GM18511 (cell line): ENCODE measurements at regions not wholly inside any gene's neighbourhood (a gene's known extent, or its start where the extent isn't known, plus 50 kb on each side); places are given as distances from the start of the nearest gene placed in this dataset.
"Not testable (repeated sequence)": the region's sequence is repeated elsewhere in the genome, so short reads cannot be mapped to it uniquely, and the experiment has no call there.

Experiments
- ATAC-seq: cut with Tn5 transposase; IDR thresholded peaks from one replicate; pipeline ENCODE4 v1.9.1; 2021; ENCODE audit warnings: mild to moderate bottlenecking, moderate library complexity; ENCODE audit not compliant: unreplicated experiment

GRCh38 chr21:35482933-35483662 lies 434.0 kb upstream of the RUNX1 start:
- ATAC-seq = no peak

GRCh38 chr21:35482096-35482495 lies 433.0 kb upstream of the RUNX1 start:
- ATAC-seq = no peak

GRCh38 chr21:35481005-35481404 lies 431.9 kb upstream of the RUNX1 start:
- no peak for ATAC-seq

- no peak for ATAC-seq
Observed at GRCh38 chr21:35479529-35479928, 430.4 kb upstream of the RUNX1 start.

- no peak for ATAC-seq
Observed at GRCh38 chr21:35479065-35479448, 430.0 kb upstream of the RUNX1 start.

- no peak for ATAC-seq
Observed at GRCh38 chr21:35478161-35479064, 429.3 kb upstream of the RUNX1 start.

- no peak for ATAC-seq
Observed at GRCh38 chr21:35477622-35478021, 428.5 kb upstream of the RUNX1 start.

- no peak for ATAC-seq
Observed at GRCh38 chr21:35476621-35477395, 427.7 kb upstream of the RUNX1 start.

GRCh38 chr21:35475762-35476161 lies 426.7 kb upstream of the RUNX1 start:
- no peak for ATAC-seq

- ATAC-seq = no peak
Observed at GRCh38 chr21:35475009-35475408, 425.9 kb upstream of the RUNX1 start.

GRCh38 chr21:35473496-35473895 lies 424.4 kb upstream of the RUNX1 start:
- no peak for ATAC-seq

- ATAC-seq = no peak
Observed at GRCh38 chr21:35470522-35470921, 421.4 kb upstream of the RUNX1 start.

GRCh38 chr21:35469498-35469897 lies 420.4 kb upstream of the RUNX1 start:
- ATAC-seq = no peak

GRCh38 chr21:35468991-35469390 lies 419.9 kb upstream of the RUNX1 start:
- no peak for ATAC-seq

GRCh38 chr21:35467566-35467965 lies 418.5 kb upstream of the RUNX1 start:
- ATAC-seq = no peak

GRCh38 chr21:35466681-35467080 lies 417.6 kb upstream of the RUNX1 start:
- not testable (repeated sequence) for ATAC-seq

GRCh38 chr21:35465741-35466140 lies 416.6 kb upstream of the RUNX1 start:
- ATAC-seq = no peak

- no peak for ATAC-seq
Observed at GRCh38 chr21:35461700-35462099, 412.6 kb upstream of the RUNX1 start.

- ATAC-seq = no peak
Observed at GRCh38 chr21:35460441-35460840, 411.3 kb upstream of the RUNX1 start.

- ATAC-seq = no peak
Observed at GRCh38 chr21:35458405-35458804, 409.3 kb upstream of the RUNX1 start.

GRCh38 chr21:35457097-35457804 lies 408.1 kb upstream of the RUNX1 start:
- ATAC-seq = no peak
